K562 (cell line): ENCODE measurements at regions not wholly inside any gene's neighbourhood (a gene's known extent, or its start where the extent isn't known, plus 50 kb on each side); places are given as distances from the start of the nearest gene placed in this dataset.

Experiments
- ATAC-seq: fragments of 200-7000 bp; cut with Tn5 transposase; 3 replicates; pipeline ENCODE4 v1.9.1; 2020; ENCODE audit warnings: moderate library complexity
- BruUV-seq: library from RNA; stranded (reverse); fragments of 400-500 nt; replicated peaks from 2 replicates; lab custom pipeline; 2021; lab: Mats Ljungman, UMichigan
- CTCF ChIA-PET: fragments of 300-600 bp; formaldehyde crosslinking; extraction: SDS; loops from one replicate; lab custom pipeline; 2021; ENCODE audit warnings: low intra/inter-chr PET ratio; lab: Yijun Ruan, JAX
- POLR2A ChIA-PET: fragments of 300-600, 350-650 bp; sonication (Branson Sonifier 250); formaldehyde crosslinking; extraction: SDS; loops from one replicate; lab custom pipeline; 2021; ENCODE audit warnings: antibody characterized with exemption, inconsistent platforms; lab: Yijun Ruan, JAX
- DNase-seq, 4 experiments: peaks; one replicate each; pipeline versions ENCODE4 v3.0.0 to v3.0.0-alpha.2; 2011 to 2018; ENCODE audit warnings: low spot score in 3 of 4, mixed read lengths in 3 of 4; ENCODE audit errors: extremely low read depth in 1 of 4
- FAIRE-seq: peaks from 2 replicates; lab custom pipeline; 2011; peaks lifted over from hg19 to GRCh38; lab: Jason Lieb, UNC
- H2AFZ ChIP-seq: 2 replicates; pipeline ENCODE4 v1.6.0; 2011; ENCODE audit warnings: low read depth, low read length, control low read depth, inconsistent platforms
- H3K27ac ChIP-seq: fragments of 200-600 bp; 3 replicates; pipeline ENCODE4 v1.8.0; 2011; ENCODE audit warnings: low read depth, mild to moderate bottlenecking, control low read depth, inconsistent platforms, low read length, moderate library complexity, mixed read lengths; ENCODE audit errors: extremely low read depth
- H3K27me3 ChIP-seq, 2 experiments: fragments of 300-600 bp in 1 of 2; 2 replicates in 1 of 2; 3 replicates in 1 of 2; pipeline versions ENCODE4 v1.6.0 to v1.8.0; 2011; ENCODE audit warnings: inconsistent platforms in 2 of 2, low read length in 2 of 2, mild to moderate bottlenecking in 1 of 2, mixed read lengths in 1 of 2, moderate library complexity in 1 of 2; ENCODE audit not compliant: control insufficient read depth in 2 of 2, insufficient read depth in 2 of 2
- H3K36me3 ChIP-seq: fragments of 300-600 bp; 3 replicates; pipeline ENCODE4 v1.8.0; 2011; ENCODE audit warnings: mild to moderate bottlenecking, low read length, inconsistent platforms; ENCODE audit not compliant: control insufficient read depth, insufficient read depth
- H3K4me1 ChIP-seq, 2 experiments: fragments of 200-600 bp in 1 of 2; replicated peaks in 1 of 2; 2 replicates in 1 of 2; 3 replicates in 1 of 2; pipeline versions ENCODE4 v1.5.1 to v1.8.0; 2011; ENCODE audit warnings: inconsistent platforms in 2 of 2, low read length in 2 of 2, mild to moderate bottlenecking in 1 of 2, mixed read lengths in 1 of 2, moderate library complexity in 1 of 2; ENCODE audit not compliant: control insufficient read depth in 2 of 2, insufficient read depth in 2 of 2
- H3K4me2 ChIP-seq: 2 replicates; pipeline ENCODE4 v1.6.1; 2011; ENCODE audit warnings: low read length, control low read depth, inconsistent platforms, mixed read lengths; ENCODE audit not compliant: insufficient read depth
- H3K4me3 ChIP-seq: fragments of 200-600 bp; sonication (generic), shearing (Covaris generic); 2 replicates; pipeline ENCODE4 v1.5.1; 2016; ENCODE audit warnings: control low read depth, inconsistent platforms
- H3K79me2 ChIP-seq: fragments of 200-600 bp; 3 replicates; pipeline ENCODE4 v1.8.0; 2011; ENCODE audit warnings: low read length, inconsistent platforms; ENCODE audit not compliant: control insufficient read depth, insufficient read depth
- H3K9ac ChIP-seq, 2 experiments: 2 replicates each; pipeline versions ENCODE4 v1.6.0 to v1.6.1; 2011; ENCODE audit warnings: low read depth in 2 of 2, low read length in 2 of 2, control low read depth in 1 of 2, inconsistent platforms in 1 of 2, mild to moderate bottlenecking in 1 of 2, mixed read lengths in 1 of 2; ENCODE audit not compliant: insufficient read depth in 1 of 2
- H3K9me1 ChIP-seq: one replicate; pipeline ENCODE4 v1.6.0; 2011; ENCODE audit warnings: inconsistent platforms, mild to moderate bottlenecking, low read length, moderate library complexity; ENCODE audit not compliant: control insufficient read depth, insufficient read depth
- H3K9me3 ChIP-seq: replicated peaks from 2 replicates; pipeline ENCODE4 v1.5.1; 2011; ENCODE audit warnings: low read depth, low read length, inconsistent platforms; ENCODE audit not compliant: control insufficient read depth, insufficient read depth
- H4K20me1 ChIP-seq: replicated peaks from 2 replicates; pipeline ENCODE4 v1.6.1; 2011; ENCODE audit warnings: low read length, inconsistent platforms, mixed read lengths; ENCODE audit not compliant: control insufficient read depth, insufficient read depth
- SREBF1 ChIP-seq: fragments of 150-350 bp; IDR thresholded peaks from 2 replicates; pipeline ENCODE4 v1.6.1; 2014; ENCODE audit warnings: antibody characterized with exemption, low read depth, low read length, borderline replicate concordance
- ZNF512 ChIP-seq: IDR thresholded peaks from 2 replicates; pipeline ENCODE4 v1.6.1; 2016; ENCODE audit warnings: missing genetic modification characterization, missing compliant biosample characterization
- WGBS: fragments of 100-300 bp; shearing (Covaris generic); methylation state at CpG from one replicate; pipeline ENCODE4 v1.1.6; 2016; ENCODE audit warnings: low coverage, mixed read lengths; ENCODE audit not compliant: insufficient coverage; ENCODE audit errors: missing lambda C conversion rate; 5-methylcytosine and 5-hydroxymethylcytosine counted together
- in situ Hi-C: fragments of 300-500 bp; cut with MboI; formaldehyde crosslinking; loops from 4 replicates; pipeline ENCODE4 v1.15.0; 2018; ENCODE audit warnings: inconsistent platforms, mixed read lengths
- intact Hi-C: fragments of 100-400 bp; cut with micrococcal nuclease; formaldehyde crosslinking; loops from 2 replicates; pipeline ENCODE4 v1.14.2; 2022

DNA sequence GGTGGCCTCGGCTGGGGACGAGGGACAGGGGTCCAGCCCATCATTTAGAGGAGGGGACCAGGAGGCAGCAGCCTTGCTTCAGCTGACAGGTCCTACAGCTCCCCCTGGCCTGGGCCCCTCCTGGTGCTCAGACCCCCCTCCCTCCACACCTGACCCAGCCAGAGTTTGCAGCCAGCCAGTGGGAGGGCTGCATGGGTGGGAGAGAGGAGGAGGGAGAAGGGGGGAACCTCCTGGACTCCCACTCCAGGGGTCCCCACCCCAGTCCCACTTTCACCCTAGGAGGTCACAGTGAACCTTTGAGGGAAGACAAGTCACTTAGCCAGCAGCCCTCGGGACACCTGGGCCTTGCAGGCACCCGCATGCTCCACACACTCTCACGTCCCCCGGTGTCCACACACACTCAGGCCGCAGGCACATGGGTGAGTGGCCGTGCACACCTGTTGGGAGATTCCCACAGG, 108.9 kb upstream of the ZBTB40 start:
- Histone ChIP-seq H3K79me2 (no peaks in the 10 kb centered on the region), H4K20me1 (peaks cover 18% of the 10 kb centered on the region), H3K9me3 (no peaks in the 10 kb centered on the region), H3K4me1 (peaks cover 0 to 20% of the 10 kb centered on the region in 2 experiments; a peak in 3 of 5 replicates), H3K4me3 (no peak overlapping the region), H3K36me3 (no peaks in the 10 kb centered on the region), H3K9me1 (no peaks in the 10 kb centered on the region), H3K4me2 (no peak overlapping the region), H3K27me3 (peaks cover 54 to 83% of the 10 kb centered on the region in 2 experiments), H3K27ac (no peak overlapping the region), H3K9ac (no peak overlapping the region), H2AFZ (no peak overlapping the region)
- intact Hi-C loops = no loop called here
- WGBS = 1% methylated on average over 8 of the region's 8 CpGs
- FAIRE-seq (no peak), DNase-seq (no peak), ATAC-seq (no peak)
- POLR2A ChIA-PET = interaction anchor here (0.6 kb wide), 1 partner anchor 32 kb away, joined by 3 read pairs; no protein-coding TSS in a partner anchor
- BruUV-seq = no TSS peak
- in situ Hi-C loops = no loop called here
- TF ChIP-seq SREBF1 = no peak
- TF ChIP-seq ZNF512 (tag) = 0 out of 2 replicates have a peak, but pooled peaks have one; percentile 15
- CTCF ChIA-PET = no interaction called here
